ENCODE measurements at regions not wholly inside any gene's neighbourhood (a gene's known extent, or its start where the extent isn't known, plus 50 kb on each side); places are given as distances from the start of the nearest gene placed in this dataset.

DNA sequence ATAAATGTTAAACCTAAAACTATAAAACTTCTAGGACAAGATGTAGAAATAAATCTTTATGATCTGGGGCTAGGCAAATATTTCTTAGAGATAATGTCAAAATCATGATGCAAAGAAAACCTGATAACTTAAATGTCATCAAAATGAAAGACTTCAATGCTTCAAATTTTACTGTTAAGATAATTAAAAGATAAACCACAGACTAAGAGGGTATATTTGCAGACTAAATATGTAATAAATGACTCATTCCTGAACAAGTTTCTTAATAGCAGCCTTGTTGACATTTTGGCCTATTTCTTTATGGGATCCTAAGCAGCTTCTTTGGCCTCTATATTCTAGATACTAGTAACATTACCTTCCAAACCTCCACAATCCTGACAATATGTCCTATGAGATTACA is 2878.3 kb upstream of the PCDH20 start:
- TF ChIP-seq CBX3 (IDR thresholded peaks at IDR 0.05; ENCODE audit: low read depth): no peak
- TF ChIP-seq, protein P1, sequence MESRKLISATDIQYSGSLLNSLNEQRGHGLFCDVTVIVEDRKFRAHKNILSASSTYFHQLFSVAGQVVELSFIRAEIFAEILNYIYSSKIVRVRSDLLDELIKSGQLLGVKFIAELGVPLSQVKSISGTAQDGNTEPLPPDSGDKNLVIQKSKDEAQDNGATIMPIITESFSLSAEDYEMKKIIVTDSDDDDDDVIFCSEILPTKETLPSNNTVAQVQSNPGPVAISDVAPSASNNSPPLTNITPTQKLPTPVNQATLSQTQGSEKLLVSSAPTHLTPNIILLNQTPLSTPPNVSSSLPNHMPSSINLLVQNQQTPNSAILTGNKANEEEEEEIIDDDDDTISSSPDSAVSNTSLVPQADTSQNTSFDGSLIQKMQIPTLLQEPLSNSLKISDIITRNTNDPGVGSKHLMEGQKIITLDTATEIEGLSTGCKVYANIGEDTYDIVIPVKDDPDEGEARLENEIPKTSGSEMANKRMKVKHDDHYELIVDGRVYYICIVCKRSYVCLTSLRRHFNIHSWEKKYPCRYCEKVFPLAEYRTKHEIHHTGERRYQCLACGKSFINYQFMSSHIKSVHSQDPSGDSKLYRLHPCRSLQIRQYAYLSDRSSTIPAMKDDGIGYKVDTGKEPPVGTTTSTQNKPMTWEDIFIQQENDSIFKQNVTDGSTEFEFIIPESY (IDR thresholded peaks at IDR 0.05; ENCODE audit: extremely low read depth, insufficient replicate concordance, low read length): no peak
- no peak for TF ChIP-seq SRF (IDR thresholded peaks at IDR 0.05; ENCODE audit: low read depth)
- TF ChIP-seq, protein P2, sequence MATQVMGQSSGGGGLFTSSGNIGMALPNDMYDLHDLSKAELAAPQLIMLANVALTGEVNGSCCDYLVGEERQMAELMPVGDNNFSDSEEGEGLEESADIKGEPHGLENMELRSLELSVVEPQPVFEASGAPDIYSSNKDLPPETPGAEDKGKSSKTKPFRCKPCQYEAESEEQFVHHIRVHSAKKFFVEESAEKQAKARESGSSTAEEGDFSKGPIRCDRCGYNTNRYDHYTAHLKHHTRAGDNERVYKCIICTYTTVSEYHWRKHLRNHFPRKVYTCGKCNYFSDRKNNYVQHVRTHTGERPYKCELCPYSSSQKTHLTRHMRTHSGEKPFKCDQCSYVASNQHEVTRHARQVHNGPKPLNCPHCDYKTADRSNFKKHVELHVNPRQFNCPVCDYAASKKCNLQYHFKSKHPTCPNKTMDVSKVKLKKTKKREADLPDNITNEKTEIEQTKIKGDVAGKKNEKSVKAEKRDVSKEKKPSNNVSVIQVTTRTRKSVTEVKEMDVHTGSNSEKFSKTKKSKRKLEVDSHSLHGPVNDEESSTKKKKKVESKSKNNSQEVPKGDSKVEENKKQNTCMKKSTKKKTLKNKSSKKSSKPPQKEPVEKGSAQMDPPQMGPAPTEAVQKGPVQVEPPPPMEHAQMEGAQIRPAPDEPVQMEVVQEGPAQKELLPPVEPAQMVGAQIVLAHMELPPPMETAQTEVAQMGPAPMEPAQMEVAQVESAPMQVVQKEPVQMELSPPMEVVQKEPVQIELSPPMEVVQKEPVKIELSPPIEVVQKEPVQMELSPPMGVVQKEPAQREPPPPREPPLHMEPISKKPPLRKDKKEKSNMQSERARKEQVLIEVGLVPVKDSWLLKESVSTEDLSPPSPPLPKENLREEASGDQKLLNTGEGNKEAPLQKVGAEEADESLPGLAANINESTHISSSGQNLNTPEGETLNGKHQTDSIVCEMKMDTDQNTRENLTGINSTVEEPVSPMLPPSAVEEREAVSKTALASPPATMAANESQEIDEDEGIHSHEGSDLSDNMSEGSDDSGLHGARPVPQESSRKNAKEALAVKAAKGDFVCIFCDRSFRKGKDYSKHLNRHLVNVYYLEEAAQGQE (IDR thresholded peaks at IDR 0.05; ENCODE audit: low read depth): no peak
- TF ChIP-seq EZH2 (IDR thresholded peaks at IDR 0.05): no peak
- no peak for TF ChIP-seq EGR1 (IDR thresholded peaks at IDR 0.05; ENCODE audit: low read depth)
- no peak for TF ChIP-seq ZFX (IDR thresholded peaks at IDR 0.05)
- TF ChIP-seq EZH2phosphoT487 (IDR thresholded peaks at IDR 0.05; ENCODE audit: borderline replicate concordance): no peak
- no peak for TF ChIP-seq FOSL1 (IDR thresholded peaks at IDR 0.05; ENCODE audit: low read depth)
- TF ChIP-seq YY1 (IDR thresholded peaks at IDR 0.05; ENCODE audit: extremely low read depth, insufficient replicate concordance, low read depth, low read length): no peak
- TF ChIP-seq CTCF (IDR thresholded peaks at IDR 0.05 in 2 of 3, conservative IDR thresholded peaks at IDR 0.05 in 1 of 3; ENCODE audit: borderline replicate concordance in 1 of 3, insufficient read depth in 1 of 3, low read depth in 2 of 3, low read length in 2 of 3): no peak
- no peak for TF ChIP-seq POLR2AphosphoS5 (IDR thresholded peaks at IDR 0.05; ENCODE audit: low read depth, low read length)
- TF ChIP-seq RAD21 (IDR thresholded peaks at IDR 0.05; ENCODE audit: low read depth): no peak
- TF ChIP-seq, protein P3, sequence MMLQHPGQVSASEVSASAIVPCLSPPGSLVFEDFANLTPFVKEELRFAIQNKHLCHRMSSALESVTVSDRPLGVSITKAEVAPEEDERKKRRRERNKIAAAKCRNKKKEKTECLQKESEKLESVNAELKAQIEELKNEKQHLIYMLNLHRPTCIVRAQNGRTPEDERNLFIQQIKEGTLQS (IDR thresholded peaks at IDR 0.05): no peak
- TF ChIP-seq TCF7L2 (IDR thresholded peaks at IDR 0.05; ENCODE audit: borderline replicate concordance, extremely low read depth, insufficient read depth, insufficient read length): no peak
- no peak for TF ChIP-seq SP1 (IDR thresholded peaks at IDR 0.05; ENCODE audit: low read depth)
- no peak for TF ChIP-seq ZNF274 (IDR thresholded peaks at IDR 0.05; ENCODE audit: low read depth, low read length)
- no peak for TF ChIP-seq MAX (IDR thresholded peaks at IDR 0.05)
- TF ChIP-seq ELF1 (IDR thresholded peaks at IDR 0.05; ENCODE audit: borderline replicate concordance, low read depth): no peak
- CTCF ChIA-PET: no interaction called here
- no peaks in the 10 kb centered on the region for H3K36me3 ChIP-seq (ENCODE audit: control insufficient read depth in 1 of 2, insufficient read depth in 2 of 2, low read length in 2 of 2)
- ATAC-seq (no peak), DNase-seq (ENCODE audit: low read depth, low spot score) (no peak)
- no peaks in the 10 kb centered on the region for H3K4me1 ChIP-seq (ENCODE audit: control insufficient read depth in 1 of 2, insufficient read depth in 2 of 2, low read length in 2 of 2)
- H4K20me1 ChIP-seq (ENCODE audit: insufficient read depth): no peaks in the 10 kb centered on the region
- no peak overlapping the region for H3K4me3 ChIP-seq (replicated peaks in 1 of 2; ENCODE audit: low read depth in 1 of 2, low read length in 2 of 2)
- H3K9ac ChIP-seq (ENCODE audit: low read length): no peak overlapping the region
- no peaks in the 10 kb centered on the region for H3K79me2 ChIP-seq (ENCODE audit: insufficient read depth, low read length)
- H3K9me3 ChIP-seq (ENCODE audit: control insufficient read depth in 1 of 2, insufficient read depth in 1 of 2, low read depth in 1 of 2, low read length in 2 of 2): no peaks in the 10 kb centered on the region
- no peak overlapping the region for H3K27ac ChIP-seq (ENCODE audit: low read depth, low read length)
- H2AFZ ChIP-seq (ENCODE audit: low read depth, low read length, poor library complexity, severe bottlenecking): no peak overlapping the region
- no peak overlapping the region for H3K4me2 ChIP-seq (ENCODE audit: low read length)
- intact Hi-C loops (cut with micrococcal nuclease): no loop called here
- RAD21 ChIA-PET (ENCODE audit: low non-redundant PET in 1 of 2, low total read pairs in 2 of 2, uncharacterized antibody in 2 of 2, unreplicated experiment in 2 of 2): no interaction called here
- POLR2A ChIA-PET: no interaction called here
- no TSS peak for BruUV-seq (replicated peaks)
- no peaks in the 10 kb centered on the region for H3K27me3 ChIP-seq (ENCODE audit: insufficient read depth, low read length)
- H3K9me2 ChIP-seq (ENCODE audit: insufficient read depth): no peaks in the 10 kb centered on the region; the same call in 1 of the 2 replicates

Measured in HCT116 (cell line).